Thymus (tissue), 11 donors: ENCODE measurements at regions not wholly inside any gene's neighbourhood (a gene's known extent, or its start where the extent isn't known, plus 50 kb on each side); places are given as distances from the start of the nearest gene placed in this dataset.
"Not testable (repeated sequence)": the region's sequence is repeated elsewhere in the genome, so short reads cannot be mapped to it uniquely, and the experiment has no call there.

ENCODE experiments used
- DNase-seq, 9 donors: peaks; one replicate each; pipeline ENCODE4 v3.0.0-alpha.2; 2013; ENCODE audit warnings: low spot score in 9 of 9, low read depth in 6 of 9, missing footprints in 1 of 9
- H3K27ac ChIP-seq, 2 donors: one replicate each; pipeline ENCODE4 v1.5.1; 2013; ENCODE audit warnings: control low read depth in 1 of 2, low read depth in 1 of 2, low read length in 1 of 2, mild to moderate bottlenecking in 1 of 2, moderate library complexity in 1 of 2
- H3K27me3 ChIP-seq, 2 donors: one replicate each; pipeline ENCODE4 v1.5.1; 2013; ENCODE audit warnings: low read length in 1 of 2; ENCODE audit not compliant: control insufficient read depth in 2 of 2, insufficient read depth in 1 of 2
- H3K36me3 ChIP-seq, 2 donors: one replicate each; pipeline ENCODE4 v1.5.1; 2013; ENCODE audit warnings: low read length in 1 of 2, mild to moderate bottlenecking in 1 of 2, moderate library complexity in 1 of 2; ENCODE audit not compliant: control insufficient read depth in 2 of 2, insufficient read depth in 2 of 2
- H3K4me1 ChIP-seq, 2 donors: one replicate each; pipeline ENCODE4 v1.5.1; 2013; ENCODE audit warnings: low read length in 2 of 2; ENCODE audit not compliant: control insufficient read depth in 2 of 2, insufficient read depth in 2 of 2
- H3K4me3 ChIP-seq, 2 donors: one replicate each; pipeline ENCODE4 v1.5.1; 2013; ENCODE audit warnings: low read length in 2 of 2, control low read depth in 1 of 2, mild to moderate bottlenecking in 1 of 2
- H3K9me3 ChIP-seq, 2 donors: one replicate each; pipeline ENCODE4 v1.5.1; 2013; ENCODE audit warnings: low read length in 1 of 2, mild to moderate bottlenecking in 1 of 2; ENCODE audit not compliant: control insufficient read depth in 2 of 2, insufficient read depth in 1 of 2
- WGBS: extraction: QIAGEN DNeasy Blood & Tissue Kit; methylation state at CpG from one replicate; pipeline ENCODE4 v1.1.7; 2013; 5-methylcytosine and 5-hydroxymethylcytosine counted together
- donor health status: healthy.

DNA sequence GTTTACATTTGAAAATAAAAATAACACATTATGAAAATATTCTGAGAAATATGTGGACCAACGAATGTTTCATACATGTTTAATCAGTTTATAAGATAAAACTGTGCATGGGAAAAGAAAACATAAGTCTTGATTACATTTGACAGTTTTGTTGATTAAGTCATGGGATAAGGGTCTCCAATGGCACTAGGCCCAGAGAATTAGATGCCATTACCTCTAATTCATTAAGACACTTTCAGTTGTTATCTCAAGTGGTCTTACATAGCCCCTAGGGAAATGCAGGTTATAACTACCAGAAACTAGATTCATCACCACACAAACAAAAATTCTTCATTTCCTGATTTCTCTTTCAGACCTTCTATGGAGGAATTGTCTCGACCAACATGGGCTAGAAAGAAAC is 300.8 kb downstream of the PCDH7 start:
- H3K9me3 ChIP-seq = peaks cover 0 to 1% of the 10 kb centered on the region in 2 donors
- WGBS = 84% methylated on average over 2 of the region's 2 CpGs
- no peaks in the 10 kb centered on the region for H3K27me3 ChIP-seq
- no peaks in the 10 kb centered on the region for H3K4me1 ChIP-seq
- no peak for DNase-seq
- no peak overlapping the region for H3K27ac ChIP-seq
- H3K36me3 ChIP-seq = no peaks in the 10 kb centered on the region
- no peak overlapping the region for H3K4me3 ChIP-seq

DNA sequence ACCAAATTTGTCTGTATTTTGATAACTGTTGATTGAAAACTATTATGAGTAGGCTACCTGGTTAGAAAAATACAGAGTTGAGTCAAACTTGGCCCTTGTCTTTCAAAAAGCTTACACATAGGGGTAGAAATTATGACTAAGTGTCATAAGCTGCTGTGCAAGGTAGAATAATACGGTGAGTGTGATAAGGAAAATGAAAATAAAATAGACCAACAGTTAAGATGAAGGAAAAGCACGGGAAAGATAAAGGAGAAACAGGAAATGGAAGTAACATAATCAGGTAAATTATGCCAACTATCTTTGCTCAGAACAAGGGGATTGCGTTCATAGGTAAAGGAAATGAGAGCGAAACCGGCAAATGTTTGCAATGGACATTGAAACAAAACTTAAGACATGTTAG is 302.5 kb downstream of the PCDH7 start:
- Histone ChIP-seq H3K27me3 (no peaks in the 10 kb centered on the region), H3K9me3 (no peaks in the 10 kb centered on the region), H3K27ac (no peak overlapping the region), H3K36me3 (no peaks in the 10 kb centered on the region), H3K4me3 (no peak overlapping the region), H3K4me1 (no peaks in the 10 kb centered on the region)
- WGBS = 92% methylated on average over 5 of the region's 5 CpGs
- no peak for DNase-seq

- Histone ChIP-seq H3K27ac (no peak overlapping the region), H3K4me3 (no peak overlapping the region), H3K27me3 (no peaks in the 10 kb centered on the region), H3K36me3 (no peaks in the 10 kb centered on the region), H3K9me3 (no peaks in the 10 kb centered on the region), H3K4me1 (no peaks in the 10 kb centered on the region)
- 92% methylated on average over 2 of the region's 2 CpGs for whole genome bisulfite sequencing
- no peak for DNase-seq
These were observed 302.9 kb downstream of the PCDH7 start for GRCh38 chr4:31023109-31023508.

- no peaks in the 10 kb centered on the region for H3K9me3 ChIP-seq
- H3K4me1 ChIP-seq = no peaks in the 10 kb centered on the region
- H3K27ac ChIP-seq = no peak overlapping the region
- 85% methylated on average over 2 of the region's 2 CpGs for WGBS
- H3K27me3 ChIP-seq = no peaks in the 10 kb centered on the region
- no peak for DNase-seq
- H3K36me3 ChIP-seq = no peaks in the 10 kb centered on the region
- H3K4me3 ChIP-seq = no peak overlapping the region
These were observed 303.6 kb downstream of the PCDH7 start for GRCh38 chr4:31023742-31024141.

GRCh38 chr4:31024781-31025180 is 304.6 kb downstream of the PCDH7 start:
- WGBS = 93% methylated on average over 12 of the region's 12 CpGs
- not testable (repeated sequence) for H3K27me3 ChIP-seq, H3K4me3 ChIP-seq, H3K4me1 ChIP-seq, H3K9me3 ChIP-seq, H3K36me3 ChIP-seq, H3K27ac ChIP-seq, DNase-seq

- WGBS = 95% methylated on average over 5 of the region's 5 CpGs
- no peak for DNase-seq
- no peaks in the 10 kb centered on the region for H3K4me1 ChIP-seq
- H3K36me3 ChIP-seq = no peaks in the 10 kb centered on the region
- no peak overlapping the region for H3K4me3 ChIP-seq
- H3K9me3 ChIP-seq = no peaks in the 10 kb centered on the region
- H3K27ac ChIP-seq = no peak overlapping the region
- no peaks in the 10 kb centered on the region for H3K27me3 ChIP-seq
These were observed 306.1 kb downstream of the PCDH7 start for GRCh38 chr4:31026256-31026655.

GRCh38 chr4:31034550-31034949 is 314.4 kb downstream of the PCDH7 start:
- Histone ChIP-seq H3K27ac (no peak overlapping the region), H3K4me1 (no peaks in the 10 kb centered on the region), H3K9me3 (no peaks in the 10 kb centered on the region), H3K36me3 (no peaks in the 10 kb centered on the region), H3K4me3 (no peak overlapping the region), H3K27me3 (no peaks in the 10 kb centered on the region)
- DNase-seq = no peak
- WGBS = 96% methylated on average over 3 of the region's 3 CpGs

DNA sequence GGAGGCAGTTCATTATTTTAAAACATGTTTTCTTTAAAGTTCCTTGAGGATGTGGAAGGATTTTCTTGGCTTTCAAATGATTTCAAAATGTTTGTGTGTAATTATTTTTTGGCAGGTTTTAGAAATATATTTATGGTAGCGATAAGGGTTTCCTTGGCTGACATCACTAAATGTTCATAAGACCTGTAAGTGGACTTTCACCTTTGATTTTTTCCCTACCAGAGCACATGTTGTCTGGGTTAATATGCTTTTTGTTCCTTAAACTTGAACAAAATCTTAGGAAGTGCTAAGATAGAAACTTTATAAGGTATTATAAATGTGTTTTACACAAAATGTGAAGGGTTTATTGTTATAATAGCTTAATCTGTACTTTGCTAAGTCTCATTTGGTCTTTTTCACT is 315.6 kb downstream of the PCDH7 start:
- Histone ChIP-seq H3K4me1 (no peaks in the 10 kb centered on the region), H3K27ac (no peak overlapping the region), H3K36me3 (no peaks in the 10 kb centered on the region), H3K27me3 (no peaks in the 10 kb centered on the region), H3K4me3 (no peak overlapping the region), H3K9me3 (no peaks in the 10 kb centered on the region)
- 100% methylated on average over 1 of the region's 1 CpG for WGBS
- no peak for DNase-seq

DNA sequence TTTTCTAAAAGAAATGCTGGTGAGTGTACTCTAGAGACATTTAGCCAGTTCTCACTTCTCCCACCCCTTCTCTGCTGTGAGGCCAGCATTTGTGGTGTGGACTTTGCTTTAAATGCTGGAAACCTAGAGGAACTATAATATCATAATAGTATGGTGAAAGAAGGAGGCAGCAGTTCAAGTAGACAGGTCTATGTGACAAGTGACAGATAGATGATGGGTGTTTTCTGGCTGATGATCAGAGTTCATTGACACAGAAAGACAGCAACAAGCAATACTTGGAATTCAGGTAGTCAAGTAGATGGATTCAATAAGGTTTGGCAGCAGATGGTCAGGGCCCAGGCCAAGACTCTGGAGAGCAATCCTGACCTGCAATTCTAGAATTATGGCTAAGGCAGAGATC is 317.5 kb downstream of the PCDH7 start:
- no peaks in the 10 kb centered on the region for H3K9me3 ChIP-seq
- no peaks in the 10 kb centered on the region for H3K4me1 ChIP-seq
- no peaks in the 10 kb centered on the region for H3K36me3 ChIP-seq

GRCh38 chr4:31039382-31039781 is 319.2 kb downstream of the PCDH7 start:
- no peak for DNase-seq
- H3K4me3 ChIP-seq = no peak overlapping the region
- H3K9me3 ChIP-seq = no peaks in the 10 kb centered on the region
- no peak overlapping the region for H3K27ac ChIP-seq
- H3K36me3 ChIP-seq = no peaks in the 10 kb centered on the region
- H3K27me3 ChIP-seq = no peaks in the 10 kb centered on the region
- 88% methylated on average over 3 of the region's 3 CpGs for WGBS
- H3K4me1 ChIP-seq = no peaks in the 10 kb centered on the region

More for the DNA sequence above, 317.5 kb downstream of the PCDH7 start:
- no peaks in the 10 kb centered on the region for H3K27me3 ChIP-seq
- no peak overlapping the region for H3K4me3 ChIP-seq
- DNase-seq = no peak
- H3K27ac ChIP-seq = no peak overlapping the region
